Right lobe of liver (tissue), 4 donors: ENCODE measurements at regions not wholly inside any gene's neighbourhood (a gene's known extent, or its start where the extent isn't known, plus 50 kb on each side); places are given as distances from the start of the nearest gene placed in this dataset.
"Not testable (repeated sequence)": the region's sequence is repeated elsewhere in the genome, so short reads cannot be mapped to it uniquely, and the experiment has no call there.

ENCODE experiments used
- POLR2A ChIP-seq: fragments of 450-650 bp; IDR thresholded peaks from one replicate; pipeline ENCODE4 v1.6.1; 2017; ENCODE audit warnings: antibody characterized with exemption, mild to moderate bottlenecking
- TF ChIP-seq, protein P1 (sequence below), 4 donors: fragments of 200-600 bp in 3 of 4; fragments of 450-650 bp in 1 of 4; IDR thresholded peaks; one replicate each; pipeline versions ENCODE4 v1.5.1 to v1.8.0; 2016 to 2022; ENCODE audit warnings: antibody characterized with exemption in 4 of 4, mild to moderate bottlenecking in 2 of 4
- donor health status: DM: no; HTN: no; CAD: no.
- donor health status: DM: no; HTN: no; CAD: no.
- donor health status: DM: no; HTN: yes; CAD: no.

DNA sequence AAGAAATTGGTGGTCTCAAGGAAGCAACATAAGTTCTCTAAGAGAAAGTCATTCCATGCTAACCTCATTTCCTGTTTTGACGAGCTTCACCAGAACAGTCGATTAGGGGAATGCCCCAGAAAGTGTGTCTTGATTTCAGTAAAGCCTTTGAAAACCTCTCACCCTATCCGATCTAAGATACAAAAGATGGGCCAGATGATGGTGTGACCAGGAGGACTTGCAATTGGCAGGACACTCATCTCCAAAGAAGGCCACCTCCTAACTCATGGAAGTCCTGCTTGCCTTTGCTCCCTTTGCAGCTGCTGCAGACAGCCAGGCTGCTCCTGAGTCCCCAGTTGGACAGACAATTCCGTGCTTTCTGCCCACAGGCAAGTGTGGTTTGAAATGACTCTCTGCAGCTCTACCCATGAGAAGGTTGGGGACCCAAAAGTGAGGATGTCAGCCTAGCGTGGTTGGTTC is 304.2 kb downstream of the BCL2L11 start:
- not testable (repeated sequence) for TF ChIP-seq POLR2A
- TF ChIP-seq, protein P1, sequence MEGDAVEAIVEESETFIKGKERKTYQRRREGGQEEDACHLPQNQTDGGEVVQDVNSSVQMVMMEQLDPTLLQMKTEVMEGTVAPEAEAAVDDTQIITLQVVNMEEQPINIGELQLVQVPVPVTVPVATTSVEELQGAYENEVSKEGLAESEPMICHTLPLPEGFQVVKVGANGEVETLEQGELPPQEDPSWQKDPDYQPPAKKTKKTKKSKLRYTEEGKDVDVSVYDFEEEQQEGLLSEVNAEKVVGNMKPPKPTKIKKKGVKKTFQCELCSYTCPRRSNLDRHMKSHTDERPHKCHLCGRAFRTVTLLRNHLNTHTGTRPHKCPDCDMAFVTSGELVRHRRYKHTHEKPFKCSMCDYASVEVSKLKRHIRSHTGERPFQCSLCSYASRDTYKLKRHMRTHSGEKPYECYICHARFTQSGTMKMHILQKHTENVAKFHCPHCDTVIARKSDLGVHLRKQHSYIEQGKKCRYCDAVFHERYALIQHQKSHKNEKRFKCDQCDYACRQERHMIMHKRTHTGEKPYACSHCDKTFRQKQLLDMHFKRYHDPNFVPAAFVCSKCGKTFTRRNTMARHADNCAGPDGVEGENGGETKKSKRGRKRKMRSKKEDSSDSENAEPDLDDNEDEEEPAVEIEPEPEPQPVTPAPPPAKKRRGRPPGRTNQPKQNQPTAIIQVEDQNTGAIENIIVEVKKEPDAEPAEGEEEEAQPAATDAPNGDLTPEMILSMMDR (IDR thresholded peaks at IDR 0.05), result not testable (repeated sequence)
